Fibroblast of villous mesenchyme (primary cell): ENCODE measurements at regions not wholly inside any gene's neighbourhood (a gene's known extent, or its start where the extent isn't known, plus 50 kb on each side); places are given as distances from the start of the nearest gene placed in this dataset.
"Not testable (repeated sequence)": the region's sequence is repeated elsewhere in the genome, so short reads cannot be mapped to it uniquely, and the experiment has no call there.

ENCODE experiments used
- DNase-seq: peaks from one replicate; pipeline ENCODE4 v3.0.0-alpha.2; 2010; ENCODE audit warnings: low read depth
- H3K4me3 ChIP-seq: 2 replicates; pipeline ENCODE4 v1.5.1; 2011; ENCODE audit warnings: low read depth, mild to moderate bottlenecking, low read length
- TF ChIP-seq, protein P1 (sequence below): IDR thresholded peaks from 2 replicates; pipeline ENCODE4 v1.5.1; 2012; ENCODE audit warnings: low read depth, mild to moderate bottlenecking, low read length; ENCODE audit not compliant: insufficient read depth

DNA sequence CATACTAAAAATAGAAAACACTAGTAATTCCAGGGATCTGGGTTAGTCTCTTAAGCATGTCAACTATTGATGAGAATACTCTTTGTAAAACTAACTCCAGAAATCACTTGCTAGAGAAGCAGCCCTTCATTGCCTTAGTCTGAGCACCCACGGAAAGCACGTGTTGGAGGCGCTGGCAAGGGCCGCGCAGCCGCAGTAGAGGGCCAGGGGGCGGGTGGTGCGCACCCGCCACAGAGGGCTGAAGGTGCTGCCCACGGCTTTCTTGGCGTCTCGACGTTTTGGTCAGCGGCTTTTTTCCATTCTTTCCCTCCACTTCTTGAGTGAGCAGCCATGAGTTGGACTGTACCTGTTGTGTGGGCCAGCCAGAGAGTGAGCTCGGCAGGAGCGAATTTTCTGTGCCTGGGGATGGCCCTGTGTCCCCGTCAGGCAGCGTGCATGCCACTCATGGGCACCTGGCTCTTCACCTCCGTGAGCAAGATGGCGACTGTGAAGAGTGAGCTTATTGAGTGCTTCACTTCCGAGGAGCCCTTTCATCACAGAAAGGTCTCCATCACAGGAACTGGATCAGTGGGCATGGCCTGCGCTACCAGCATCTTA is 68.4 kb upstream of the PPM1H start:
- no peak for DNase-seq
- no peak overlapping the region for H3K4me3 ChIP-seq
- TF ChIP-seq, protein P1, sequence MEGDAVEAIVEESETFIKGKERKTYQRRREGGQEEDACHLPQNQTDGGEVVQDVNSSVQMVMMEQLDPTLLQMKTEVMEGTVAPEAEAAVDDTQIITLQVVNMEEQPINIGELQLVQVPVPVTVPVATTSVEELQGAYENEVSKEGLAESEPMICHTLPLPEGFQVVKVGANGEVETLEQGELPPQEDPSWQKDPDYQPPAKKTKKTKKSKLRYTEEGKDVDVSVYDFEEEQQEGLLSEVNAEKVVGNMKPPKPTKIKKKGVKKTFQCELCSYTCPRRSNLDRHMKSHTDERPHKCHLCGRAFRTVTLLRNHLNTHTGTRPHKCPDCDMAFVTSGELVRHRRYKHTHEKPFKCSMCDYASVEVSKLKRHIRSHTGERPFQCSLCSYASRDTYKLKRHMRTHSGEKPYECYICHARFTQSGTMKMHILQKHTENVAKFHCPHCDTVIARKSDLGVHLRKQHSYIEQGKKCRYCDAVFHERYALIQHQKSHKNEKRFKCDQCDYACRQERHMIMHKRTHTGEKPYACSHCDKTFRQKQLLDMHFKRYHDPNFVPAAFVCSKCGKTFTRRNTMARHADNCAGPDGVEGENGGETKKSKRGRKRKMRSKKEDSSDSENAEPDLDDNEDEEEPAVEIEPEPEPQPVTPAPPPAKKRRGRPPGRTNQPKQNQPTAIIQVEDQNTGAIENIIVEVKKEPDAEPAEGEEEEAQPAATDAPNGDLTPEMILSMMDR = no peak

DNA sequence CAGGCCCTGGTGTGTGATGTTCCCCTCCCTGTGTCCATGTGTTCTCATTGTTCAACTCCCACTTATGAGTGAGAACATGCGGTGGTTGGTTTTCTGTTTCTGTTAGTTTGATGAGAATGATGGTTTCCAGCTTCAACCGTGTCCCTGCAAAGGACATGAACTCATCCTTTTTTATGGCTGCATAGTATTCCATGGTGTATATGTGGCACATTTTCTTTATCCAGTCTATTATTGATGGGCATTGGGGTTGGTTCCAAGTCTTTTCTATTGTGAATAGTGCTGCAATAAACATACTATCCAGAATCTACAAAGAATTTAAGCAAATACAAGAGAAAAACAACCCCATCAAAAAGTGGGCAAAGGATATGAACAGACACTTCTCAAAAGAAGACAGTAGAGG is 67.1 kb upstream of the PPM1H start:
- H3K4me3 ChIP-seq, DNase-seq: not testable (repeated sequence)

DNA sequence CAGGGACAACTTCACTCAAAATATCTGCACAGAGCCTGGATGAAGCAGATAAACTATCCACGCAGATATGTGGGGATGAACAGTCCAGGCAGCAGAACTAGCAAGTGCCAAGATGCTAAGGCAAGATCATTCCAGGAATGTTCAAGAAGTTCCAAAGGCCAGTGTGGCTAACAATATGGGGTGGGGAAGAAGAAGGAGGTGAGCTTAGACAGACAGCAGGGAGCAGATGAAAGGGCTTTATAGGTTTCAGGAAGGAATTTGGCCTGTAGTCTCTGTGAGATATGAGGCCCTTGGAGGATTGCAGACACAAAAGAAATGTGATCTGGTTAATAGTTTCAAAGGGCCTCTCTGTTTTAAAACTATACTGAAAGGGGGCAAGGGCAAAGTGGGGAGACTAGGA is 63.5 kb upstream of the PPM1H start:
- no peak overlapping the region for H3K4me3 ChIP-seq
- TF ChIP-seq, protein P1 = no peak
- no peak for DNase-seq

DNA sequence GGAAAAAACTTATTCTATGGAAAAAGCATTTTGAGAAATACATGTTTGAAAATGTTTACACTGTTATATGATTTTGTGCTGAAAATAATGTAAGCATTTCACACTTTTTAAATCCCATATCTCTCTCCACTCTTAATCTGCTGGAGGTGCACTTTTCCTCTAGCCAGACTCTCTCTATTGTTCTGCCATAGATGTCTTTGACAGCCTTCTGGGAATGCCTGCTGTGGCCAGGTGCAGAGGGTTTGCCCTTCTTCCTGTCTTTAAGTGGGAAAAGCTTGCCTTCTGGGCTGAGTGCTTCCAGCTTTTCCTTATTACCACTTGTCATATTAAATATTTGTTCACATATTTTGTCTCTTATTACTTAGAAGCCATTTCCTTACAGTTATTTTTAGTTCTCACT is 60.1 kb upstream of the PPM1H start:
- TF ChIP-seq, protein P1 = no peak
- no peak overlapping the region for H3K4me3 ChIP-seq
- DNase-seq = no peak

DNA sequence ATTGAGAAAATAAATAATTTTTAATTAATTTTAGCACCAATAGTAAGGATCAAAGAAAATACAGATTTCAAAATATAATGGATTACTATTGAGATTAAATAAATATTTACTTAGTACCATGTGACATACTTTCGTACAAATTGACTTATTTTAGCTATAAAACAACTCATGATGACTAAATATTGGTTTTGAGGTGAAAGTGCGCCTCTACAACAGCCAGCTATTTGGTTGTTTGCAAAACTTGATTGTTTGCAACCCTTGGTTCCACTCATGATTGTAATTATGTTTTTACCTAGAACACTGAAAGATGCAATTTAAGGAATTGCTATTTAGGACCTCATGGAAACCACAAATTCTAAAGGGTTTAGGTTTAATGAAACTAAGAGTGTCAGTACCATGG is 51.9 kb upstream of the PPM1H start:
- DNase-seq = no peak
- TF ChIP-seq, protein P1 = no peak
- H3K4me3 ChIP-seq = no peak overlapping the region
